K562 (cell line): ENCODE measurements at regions not wholly inside any gene's neighbourhood (a gene's known extent, or its start where the extent isn't known, plus 50 kb on each side); places are given as distances from the start of the nearest gene placed in this dataset.

Source experiments
- JUN ChIP-seq, 2 experiments: sonication (generic) in 1 of 2; formaldehyde crosslinking in 1 of 2; IDR thresholded peaks; 2 replicates each; pipeline versions ENCODE4 v1.6.1 to v1.8.0; 2012 to 2022; ENCODE audit warnings: borderline replicate concordance in 2 of 2, mild to moderate bottlenecking in 2 of 2, improper control_type of control experiment in 1 of 2, low read depth in 1 of 2, low read length in 1 of 2, missing genetic modification reagents in 1 of 2
- MCM3 ChIP-seq: fragments of 450-650 bp; IDR thresholded peaks from 2 replicates; pipeline ENCODE4 v1.6.1; 2016
- MEIS2 ChIP-seq: fragments of 450-650 bp; IDR thresholded peaks from 2 replicates; pipeline ENCODE4 v1.6.1; 2014; ENCODE audit warnings: mild to moderate bottlenecking; ENCODE audit not compliant: partially characterized antibody

GRCh38 chr18:49669403-49669802, 107.5 kb downstream of the LIPG start:
- TF ChIP-seq MCM3 (no peak), JUN (IDR thresholded peaks at IDR 0.05; ENCODE audit: borderline replicate concordance, low read depth, low read length) (no peak), JUN (CRISPR knock-in tag; IDR thresholded peaks at IDR 0.05; ENCODE audit: borderline replicate concordance) (no peak), MEIS2 (no peak)
